ENCODE measurements at regions not wholly inside any gene's neighbourhood (a gene's known extent, or its start where the extent isn't known, plus 50 kb on each side); places are given as distances from the start of the nearest gene placed in this dataset.
"Not testable (repeated sequence)": the region's sequence is repeated elsewhere in the genome, so short reads cannot be mapped to it uniquely, and the experiment has no call there.

DNA sequence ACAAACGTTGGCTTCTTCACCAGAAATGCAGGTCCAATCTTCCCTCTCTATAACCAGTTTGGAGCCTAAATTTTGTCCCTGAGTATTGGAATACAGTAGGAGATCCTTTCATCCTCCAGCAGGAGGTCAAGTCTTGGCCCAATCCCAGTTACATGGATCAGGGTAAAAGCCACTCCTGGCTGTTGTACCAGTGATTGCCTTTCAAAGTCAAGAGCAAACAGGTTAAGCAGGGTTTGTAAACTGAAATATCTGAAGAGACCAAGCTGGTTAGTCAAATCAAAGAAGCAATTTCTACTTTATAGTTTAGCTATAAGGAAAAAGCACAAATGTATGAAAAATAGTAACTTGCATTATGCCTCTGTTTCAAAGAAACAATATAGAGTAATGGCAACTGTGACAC is 329.4 kb downstream of the NAF1 start:
- TF ChIP-seq EZH2 (IDR thresholded peaks at IDR 0.05; ENCODE audit: borderline replicate concordance, low read depth, low read length, poor library complexity, severe bottlenecking), result no peak
- TF ChIP-seq, protein P1, sequence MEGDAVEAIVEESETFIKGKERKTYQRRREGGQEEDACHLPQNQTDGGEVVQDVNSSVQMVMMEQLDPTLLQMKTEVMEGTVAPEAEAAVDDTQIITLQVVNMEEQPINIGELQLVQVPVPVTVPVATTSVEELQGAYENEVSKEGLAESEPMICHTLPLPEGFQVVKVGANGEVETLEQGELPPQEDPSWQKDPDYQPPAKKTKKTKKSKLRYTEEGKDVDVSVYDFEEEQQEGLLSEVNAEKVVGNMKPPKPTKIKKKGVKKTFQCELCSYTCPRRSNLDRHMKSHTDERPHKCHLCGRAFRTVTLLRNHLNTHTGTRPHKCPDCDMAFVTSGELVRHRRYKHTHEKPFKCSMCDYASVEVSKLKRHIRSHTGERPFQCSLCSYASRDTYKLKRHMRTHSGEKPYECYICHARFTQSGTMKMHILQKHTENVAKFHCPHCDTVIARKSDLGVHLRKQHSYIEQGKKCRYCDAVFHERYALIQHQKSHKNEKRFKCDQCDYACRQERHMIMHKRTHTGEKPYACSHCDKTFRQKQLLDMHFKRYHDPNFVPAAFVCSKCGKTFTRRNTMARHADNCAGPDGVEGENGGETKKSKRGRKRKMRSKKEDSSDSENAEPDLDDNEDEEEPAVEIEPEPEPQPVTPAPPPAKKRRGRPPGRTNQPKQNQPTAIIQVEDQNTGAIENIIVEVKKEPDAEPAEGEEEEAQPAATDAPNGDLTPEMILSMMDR (conservative IDR thresholded peaks at IDR 0.05; ENCODE audit: low read depth, low read length), result no peak
- ChIA-PET POLR2A (ENCODE audit: low non-redundant PET) (no interaction called here), CTCF (no interaction called here)
- DNase-seq (ENCODE audit: low spot score), result no peak
- no peak overlapping the region for H3K4me3 ChIP-seq (ENCODE audit: low read depth, low read length, poor library complexity, severe bottlenecking)
- no peaks in the 10 kb centered on the region for H3K27me3 ChIP-seq (replicated peaks; ENCODE audit: insufficient read depth, low read depth, low read length, poor library complexity)
- no peaks in the 10 kb centered on the region for H3K9me3 ChIP-seq (ENCODE audit: low read depth, low read length, poor library complexity, severe bottlenecking)
- no peak overlapping the region for H3K27ac ChIP-seq (ENCODE audit: low read depth, low read length, poor library complexity, severe bottlenecking)
- intact Hi-C loops (cut with micrococcal nuclease; ENCODE audit: unreplicated experiment), result no loop called here
- no TSS peak for BruUV-seq (replicated peaks)
- H3K4me1 ChIP-seq (ENCODE audit: insufficient read depth, low read length, poor library complexity, severe bottlenecking), result no peaks in the 10 kb centered on the region
- no peaks in the 10 kb centered on the region for H3K36me3 ChIP-seq (ENCODE audit: insufficient read depth, low read length, poor library complexity, severe bottlenecking)

- CTCF ChIA-PET, result no interaction called here
Observed at GRCh38 chr4:162836773-162837172, 329.9 kb downstream of the NAF1 start.

DNA sequence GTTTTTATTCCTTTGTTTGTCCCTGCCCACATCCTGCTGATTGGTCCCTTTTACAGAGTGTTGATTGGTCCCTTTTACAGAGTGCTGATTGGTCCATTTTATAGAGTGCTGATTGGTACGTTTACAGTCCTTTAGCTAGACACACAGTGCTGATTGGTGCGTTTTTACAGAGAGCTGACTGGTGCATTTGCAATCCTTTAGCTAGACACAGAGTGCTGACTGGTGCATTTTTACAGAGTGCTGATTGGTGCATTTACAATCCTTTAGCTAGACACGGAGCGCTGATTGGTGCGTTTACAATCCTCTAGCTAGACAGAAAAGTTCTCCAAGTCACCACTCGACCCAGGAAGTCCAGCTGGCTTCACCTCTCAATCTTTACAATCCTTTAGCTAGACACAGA is 330.4 kb downstream of the NAF1 start:
- H3K36me3 ChIP-seq (ENCODE audit: insufficient read depth, low read length, poor library complexity, severe bottlenecking); BruUV-seq (replicated peaks); H3K4me1 ChIP-seq (ENCODE audit: insufficient read depth, low read length, poor library complexity, severe bottlenecking); DNase-seq (ENCODE audit: low spot score); intact Hi-C loops (cut with micrococcal nuclease; ENCODE audit: unreplicated experiment); H3K9me3 ChIP-seq (ENCODE audit: low read depth, low read length, poor library complexity, severe bottlenecking); H3K4me3 ChIP-seq (ENCODE audit: low read depth, low read length, poor library complexity, severe bottlenecking); H3K27ac ChIP-seq (ENCODE audit: low read depth, low read length, poor library complexity, severe bottlenecking); POLR2A ChIA-PET (ENCODE audit: low non-redundant PET); CTCF ChIA-PET; H3K27me3 ChIP-seq (replicated peaks; ENCODE audit: insufficient read depth, low read depth, low read length, poor library complexity): not testable (repeated sequence)

More at GRCh38 chr4:162836773-162837172, 329.9 kb downstream of the NAF1 start:
- BruUV-seq (replicated peaks), result no TSS peak
- H3K9me3 ChIP-seq (ENCODE audit: low read depth, low read length, poor library complexity, severe bottlenecking), result no peaks in the 10 kb centered on the region
- H3K36me3 ChIP-seq (ENCODE audit: insufficient read depth, low read length, poor library complexity, severe bottlenecking), result no peaks in the 10 kb centered on the region
- no peaks in the 10 kb centered on the region for H3K4me1 ChIP-seq (ENCODE audit: insufficient read depth, low read length, poor library complexity, severe bottlenecking)
- POLR2A ChIA-PET (ENCODE audit: low non-redundant PET), result no interaction called here
- DNase-seq (ENCODE audit: low spot score), result no peak
- no peaks in the 10 kb centered on the region for H3K27me3 ChIP-seq (replicated peaks; ENCODE audit: insufficient read depth, low read depth, low read length, poor library complexity)
- H3K27ac ChIP-seq (ENCODE audit: low read depth, low read length, poor library complexity, severe bottlenecking), result no peak overlapping the region
- no peak overlapping the region for H3K4me3 ChIP-seq (ENCODE audit: low read depth, low read length, poor library complexity, severe bottlenecking)
- TF ChIP-seq EZH2 (IDR thresholded peaks at IDR 0.05; ENCODE audit: borderline replicate concordance, low read depth, low read length, poor library complexity, severe bottlenecking), result no peak
- TF ChIP-seq, protein P1 (conservative IDR thresholded peaks at IDR 0.05; ENCODE audit: low read depth, low read length), result no peak
- intact Hi-C loops (cut with micrococcal nuclease; ENCODE audit: unreplicated experiment), result no loop called here

GRCh38 chr4:162830899-162831298 is 335.8 kb downstream of the NAF1 start:
- Histone ChIP-seq H3K27me3 (replicated peaks; ENCODE audit: insufficient read depth, low read depth, low read length, poor library complexity) (no peaks in the 10 kb centered on the region), H3K4me1 (ENCODE audit: insufficient read depth, low read length, poor library complexity, severe bottlenecking) (no peaks in the 10 kb centered on the region), H3K9me3 (ENCODE audit: low read depth, low read length, poor library complexity, severe bottlenecking) (no peaks in the 10 kb centered on the region), H3K4me3 (ENCODE audit: low read depth, low read length, poor library complexity, severe bottlenecking) (no peak overlapping the region), H3K27ac (ENCODE audit: low read depth, low read length, poor library complexity, severe bottlenecking) (no peak overlapping the region), H3K36me3 (ENCODE audit: insufficient read depth, low read length, poor library complexity, severe bottlenecking) (no peaks in the 10 kb centered on the region)
- intact Hi-C loops (cut with micrococcal nuclease; ENCODE audit: unreplicated experiment), result no loop called here
- no TSS peak for BruUV-seq (replicated peaks)
- no peak for TF ChIP-seq EZH2 (IDR thresholded peaks at IDR 0.05; ENCODE audit: borderline replicate concordance, low read depth, low read length, poor library complexity, severe bottlenecking)
- TF ChIP-seq, protein P1 (conservative IDR thresholded peaks at IDR 0.05; ENCODE audit: low read depth, low read length), result no peak
- ChIA-PET CTCF (no interaction called here), POLR2A (ENCODE audit: low non-redundant PET) (interaction anchor here (0.5 kb wide), 1 partner anchor 36 kb away, joined by 3 read pairs; no protein-coding TSS in a partner anchor)
- no peak for DNase-seq (ENCODE audit: low spot score)

DNA sequence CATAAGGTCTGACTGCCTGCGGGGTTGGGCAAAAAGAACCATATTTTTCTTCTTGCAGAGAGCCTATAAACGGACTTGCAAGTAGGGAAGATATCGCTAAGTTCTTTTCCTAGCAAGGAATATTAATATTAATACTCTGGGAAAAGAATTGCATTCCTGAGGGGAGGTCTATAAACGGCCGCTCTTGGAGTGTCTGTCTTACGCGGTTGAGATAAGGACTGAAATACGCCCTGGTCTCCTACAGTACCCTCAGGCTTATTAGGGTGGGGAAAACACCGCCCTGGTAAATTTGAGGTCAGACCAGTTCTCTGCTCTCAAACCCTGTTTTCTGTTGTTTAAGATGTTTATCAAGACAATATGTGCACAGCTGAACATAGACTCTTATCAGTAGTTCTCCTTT is 349.3 kb downstream of the NAF1 start:
- intact Hi-C loops (cut with micrococcal nuclease; ENCODE audit: unreplicated experiment); H3K36me3 ChIP-seq (ENCODE audit: insufficient read depth, low read length, poor library complexity, severe bottlenecking); H3K27ac ChIP-seq (ENCODE audit: low read depth, low read length, poor library complexity, severe bottlenecking); BruUV-seq (replicated peaks); H3K27me3 ChIP-seq (replicated peaks; ENCODE audit: insufficient read depth, low read depth, low read length, poor library complexity); DNase-seq (ENCODE audit: low spot score); H3K4me3 ChIP-seq (ENCODE audit: low read depth, low read length, poor library complexity, severe bottlenecking); POLR2A ChIA-PET (ENCODE audit: low non-redundant PET); H3K9me3 ChIP-seq (ENCODE audit: low read depth, low read length, poor library complexity, severe bottlenecking); H3K4me1 ChIP-seq (ENCODE audit: insufficient read depth, low read length, poor library complexity, severe bottlenecking); CTCF ChIA-PET: not testable (repeated sequence)

Measured in A673 (cell line).